K562 (cell line): ENCODE measurements at regions not wholly inside any gene's neighbourhood (a gene's known extent, or its start where the extent isn't known, plus 50 kb on each side); places are given as distances from the start of the nearest gene placed in this dataset.

Experiments used
- ERF ChIP-seq: fragments of 450-650 bp; formaldehyde crosslinking; IDR thresholded peaks from 2 replicates; pipeline ENCODE4 v1.4.0; 2020; ENCODE audit warnings: mild to moderate bottlenecking, mixed read lengths
- RBM17 ChIP-seq: fragments of 200-400 bp; formaldehyde crosslinking; IDR thresholded peaks from 2 replicates; pipeline ENCODE4 v1.6.1; 2017; ENCODE audit warnings: low read depth, mild to moderate bottlenecking, low read length, borderline replicate concordance
- ZNF318 ChIP-seq, 2 experiments: fragments of 450-650 bp; IDR thresholded peaks; 2 replicates each; pipeline ENCODE4 v1.6.1; 2016; ENCODE audit warnings: mild to moderate bottlenecking in 2 of 2, borderline replicate concordance in 1 of 2, low read depth in 1 of 2, moderate library complexity in 1 of 2

GRCh38 chr4:14607578-14607977 lies 394.7 kb upstream of the CPEB2 start (continued):
- TF ChIP-seq ZNF318 (IDR thresholded peaks at IDR 0.05; ENCODE audit: borderline replicate concordance in 1 of 2, low read depth in 1 of 2) (no peak), RBM17 (no peak), ERF (CRISPR knock-in tag) (no peak)
